Loucy (cell line): ENCODE measurements at regions not wholly inside any gene's neighbourhood (a gene's known extent, or its start where the extent isn't known, plus 50 kb on each side); places are given as distances from the start of the nearest gene placed in this dataset.

ENCODE experiments used
- H2AFZ ChIP-seq: fragments of 200-600 bp; sonication (generic); 2 replicates; pipeline ENCODE4 v1.6.0; 2016; ENCODE audit warnings: antibody characterized with exemption, mild to moderate bottlenecking, low read length, moderate library complexity
- H3F3A ChIP-seq: fragments of 200-600 bp; 2 replicates; pipeline ENCODE4 v1.6.0; 2016; ENCODE audit warnings: antibody characterized with exemption, low read depth, mild to moderate bottlenecking
- H3K27me3 ChIP-seq: fragments of 200-600 bp; sonication (generic); 2 replicates; pipeline ENCODE4 v1.6.1; 2014; ENCODE audit warnings: low read length, mild to moderate bottlenecking; ENCODE audit not compliant: insufficient read depth, poor library complexity, severe bottlenecking
- H3K36me3 ChIP-seq: fragments of 200-600 bp; sonication (generic); 2 replicates; pipeline ENCODE4 v1.6.1; 2016; ENCODE audit warnings: low read length; ENCODE audit not compliant: insufficient read depth
- H3K4me1 ChIP-seq: fragments of 200-600 bp; sonication (generic); 2 replicates; pipeline ENCODE4 v1.5.1; 2014; ENCODE audit warnings: low read length, mild to moderate bottlenecking; ENCODE audit not compliant: insufficient read depth, poor library complexity, severe bottlenecking
- H3K4me2 ChIP-seq: fragments of 200-600 bp; sonication (generic); 2 replicates; pipeline ENCODE4 v1.6.0; 2014; ENCODE audit warnings: antibody characterized with exemption, low read length, low read depth, mild to moderate bottlenecking; ENCODE audit not compliant: poor library complexity, severe bottlenecking
- H3K4me3 ChIP-seq: fragments of 200-600 bp; sonication (generic); 2 replicates; pipeline ENCODE4 v1.5.1; 2014; ENCODE audit warnings: low read length, mild to moderate bottlenecking, mixed read lengths; ENCODE audit not compliant: poor library complexity, severe bottlenecking
- H3K79me2 ChIP-seq: fragments of 200-600 bp; sonication (generic); 2 replicates; pipeline ENCODE4 v1.6.1; 2014; ENCODE audit warnings: low read length; ENCODE audit not compliant: insufficient read depth
- H3K9ac ChIP-seq: fragments of 200-600 bp; sonication (generic); 2 replicates; pipeline ENCODE4 v1.6.0; 2014; ENCODE audit warnings: mild to moderate bottlenecking, low read depth, low read length, moderate library complexity; ENCODE audit not compliant: poor library complexity, severe bottlenecking
- H3K9me2 ChIP-seq: fragments of 200-600 bp; sonication (generic); replicated peaks from 2 replicates; pipeline ENCODE4 v1.6.1; 2016; ENCODE audit warnings: low read depth, low read length, mixed read lengths
- H3K9me3 ChIP-seq: fragments of 200-600 bp; sonication (generic); 2 replicates; pipeline ENCODE4 v1.6.1; 2014; ENCODE audit warnings: mild to moderate bottlenecking, antibody characterized with exemption, low read length, low read depth; ENCODE audit not compliant: insufficient read depth
- H4K20me1 ChIP-seq: fragments of 200-600 bp; sonication (generic); 2 replicates; pipeline ENCODE4 v1.6.0; 2014; ENCODE audit warnings: antibody characterized with exemption, low read length, mild to moderate bottlenecking; ENCODE audit not compliant: insufficient read depth, poor library complexity, severe bottlenecking
- EZH2phosphoT487 ChIP-seq: fragments of 200-600 bp; IDR thresholded peaks from 2 replicates; pipeline ENCODE4 v1.6.1; 2018; ENCODE audit warnings: antibody characterized with exemption, mild to moderate bottlenecking, moderate library complexity, borderline replicate concordance
- TF ChIP-seq, protein P1 (sequence below): fragments of 200-600 bp; sonication (generic); conservative IDR thresholded peaks from 2 replicates; pipeline ENCODE4 v1.5.1; 2014; ENCODE audit warnings: mild to moderate bottlenecking, antibody characterized with exemption, low read length

DNA sequence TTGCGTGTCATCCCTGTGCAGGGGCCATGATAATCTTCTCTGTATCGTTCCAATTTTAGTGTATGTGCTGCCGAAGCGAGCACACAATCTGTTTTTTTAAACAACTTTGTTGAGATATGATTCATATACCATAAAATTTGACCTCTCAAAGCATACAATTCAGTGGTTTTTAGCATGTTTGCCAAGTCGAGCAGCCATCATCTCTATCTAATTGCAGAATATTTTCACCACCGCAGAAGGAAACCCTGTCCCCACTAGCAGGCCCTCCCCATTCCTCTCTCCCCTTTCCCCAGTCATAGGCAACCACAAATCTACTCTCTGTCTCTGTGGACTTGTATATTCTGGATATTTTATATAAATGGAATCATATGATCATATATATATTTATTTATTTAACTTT, 78.7 kb upstream of the TINAGL1 start:
- Histone ChIP-seq H3K27me3 (no peaks in the 10 kb centered on the region), H3K4me1 (peaks cover 8% of the 10 kb centered on the region), H3K79me2 (no peaks in the 10 kb centered on the region), H3K9me3 (no peaks in the 10 kb centered on the region), H3K36me3 (no peaks in the 10 kb centered on the region), H3K9me2 (no peaks in the 10 kb centered on the region), H3F3A (no peaks in the 10 kb centered on the region), H3K4me3 (no peak overlapping the region), H2AFZ (no peak overlapping the region), H4K20me1 (no peaks in the 10 kb centered on the region), H3K9ac (no peak overlapping the region), H3K4me2 (no peak overlapping the region)
- TF ChIP-seq, protein P1, sequence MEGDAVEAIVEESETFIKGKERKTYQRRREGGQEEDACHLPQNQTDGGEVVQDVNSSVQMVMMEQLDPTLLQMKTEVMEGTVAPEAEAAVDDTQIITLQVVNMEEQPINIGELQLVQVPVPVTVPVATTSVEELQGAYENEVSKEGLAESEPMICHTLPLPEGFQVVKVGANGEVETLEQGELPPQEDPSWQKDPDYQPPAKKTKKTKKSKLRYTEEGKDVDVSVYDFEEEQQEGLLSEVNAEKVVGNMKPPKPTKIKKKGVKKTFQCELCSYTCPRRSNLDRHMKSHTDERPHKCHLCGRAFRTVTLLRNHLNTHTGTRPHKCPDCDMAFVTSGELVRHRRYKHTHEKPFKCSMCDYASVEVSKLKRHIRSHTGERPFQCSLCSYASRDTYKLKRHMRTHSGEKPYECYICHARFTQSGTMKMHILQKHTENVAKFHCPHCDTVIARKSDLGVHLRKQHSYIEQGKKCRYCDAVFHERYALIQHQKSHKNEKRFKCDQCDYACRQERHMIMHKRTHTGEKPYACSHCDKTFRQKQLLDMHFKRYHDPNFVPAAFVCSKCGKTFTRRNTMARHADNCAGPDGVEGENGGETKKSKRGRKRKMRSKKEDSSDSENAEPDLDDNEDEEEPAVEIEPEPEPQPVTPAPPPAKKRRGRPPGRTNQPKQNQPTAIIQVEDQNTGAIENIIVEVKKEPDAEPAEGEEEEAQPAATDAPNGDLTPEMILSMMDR: no peak
- no peak for TF ChIP-seq EZH2phosphoT487

- Histone ChIP-seq H3K4me3 (no peak overlapping the region), H3K79me2 (no peaks in the 10 kb centered on the region), H4K20me1 (no peaks in the 10 kb centered on the region), H3K9ac (no peak overlapping the region), H2AFZ (no peak overlapping the region), H3K4me2 (no peak overlapping the region), H3K27me3 (no peaks in the 10 kb centered on the region), H3K9me2 (no peaks in the 10 kb centered on the region), H3K9me3 (no peaks in the 10 kb centered on the region), H3F3A (no peaks in the 10 kb centered on the region), H3K36me3 (no peaks in the 10 kb centered on the region), H3K4me1 (peaks cover 12% of the 10 kb centered on the region)
- no peak for TF ChIP-seq EZH2phosphoT487
- TF ChIP-seq, protein P1: no peak
Measured at GRCh38 chr1:31498376-31499040, 77.8 kb upstream of the TINAGL1 start.

DNA sequence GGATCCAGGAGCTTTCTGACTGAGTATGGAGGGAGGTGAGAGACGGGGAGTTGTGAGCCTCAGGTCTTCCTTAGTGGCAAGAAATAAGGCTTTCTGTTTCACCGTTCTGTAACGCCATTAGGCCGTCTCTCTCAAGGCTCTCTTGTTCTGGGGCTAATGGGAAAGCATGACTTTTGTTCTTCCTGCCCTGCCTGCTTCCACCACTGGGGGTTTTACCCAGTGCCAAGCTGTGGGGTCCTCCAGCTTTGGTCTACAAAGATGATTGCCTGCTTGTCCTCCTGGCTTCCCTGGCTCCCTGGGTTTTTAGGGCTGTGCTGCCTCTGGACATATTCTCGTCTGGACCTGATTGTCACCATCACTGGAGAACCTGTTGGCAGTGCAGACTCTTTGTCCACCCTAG, 74.8 kb upstream of the TINAGL1 start:
- Histone ChIP-seq H3K4me1 (peaks cover 30% of the 10 kb centered on the region), H3K9me2 (no peaks in the 10 kb centered on the region), H3K36me3 (no peaks in the 10 kb centered on the region)

More for the DNA sequence above, 74.8 kb upstream of the TINAGL1 start:
- Histone ChIP-seq H3K27me3 (no peaks in the 10 kb centered on the region), H3K9ac (no peak overlapping the region), H2AFZ (peak overlapping the region; percentile 57; the same call in 1 of the 2 replicates), H4K20me1 (no peaks in the 10 kb centered on the region), H3K9me3 (no peaks in the 10 kb centered on the region), H3F3A (no peaks in the 10 kb centered on the region), H3K4me3 (no peak overlapping the region), H3K79me2 (peaks cover 15% of the 10 kb centered on the region), H3K4me2 (no peak overlapping the region)
- no peak for TF ChIP-seq EZH2phosphoT487
- TF ChIP-seq, protein P1: peak; percentile 58
